GM19397 (cell line): ENCODE measurements at regions not wholly inside any gene's neighbourhood (a gene's known extent, or its start where the extent isn't known, plus 50 kb on each side); places are given as distances from the start of the nearest gene placed in this dataset.
"Not testable (repeated sequence)": the region's sequence is repeated elsewhere in the genome, so short reads cannot be mapped to it uniquely, and the experiment has no call there.

Experiments
- ATAC-seq: cut with Tn5 transposase; IDR thresholded peaks from one replicate; pipeline ENCODE4 v1.9.1; 2021; ENCODE audit warnings: mild to moderate bottlenecking, moderate library complexity; ENCODE audit not compliant: unreplicated experiment

- not testable (repeated sequence) for ATAC-seq
These were observed 984.3 kb downstream of the AACS start for GRCh38 chr12:126049501-126049900.

GRCh38 chr12:126051611-126052107, 986.4 kb downstream of the AACS start:
- ATAC-seq: no peak

GRCh38 chr12:126055521-126055920, 990.3 kb downstream of the AACS start:
- ATAC-seq: no peak

GRCh38 chr12:126061777-126062176, 996.5 kb downstream of the AACS start:
- no peak for ATAC-seq

GRCh38 chr12:126064028-126064427, 998.8 kb downstream of the AACS start:
- ATAC-seq: no peak

GRCh38 chr12:126067626-126068329, 1002.5 kb downstream of the AACS start:
- no peak for ATAC-seq

- no peak for ATAC-seq
These were observed 1004.4 kb downstream of the AACS start for GRCh38 chr12:126069549-126070165.

- no peak for ATAC-seq
These were observed 1011.3 kb downstream of the AACS start for GRCh38 chr12:126076515-126076914.

- ATAC-seq: no peak
These were observed 1018.7 kb downstream of the AACS start for GRCh38 chr12:126083926-126084325.

GRCh38 chr12:126084480-126084879, 1019.2 kb downstream of the AACS start:
- no peak for ATAC-seq

- no peak for ATAC-seq
These were observed 1021.0 kb downstream of the AACS start for GRCh38 chr12:126086242-126086641.

- no peak for ATAC-seq
These were observed 1022.5 kb downstream of the AACS start for GRCh38 chr12:126087692-126088091.

- no peak for ATAC-seq
These were observed 1028.7 kb downstream of the AACS start for GRCh38 chr12:126093908-126094307.

GRCh38 chr12:126095748-126096510, 1030.7 kb downstream of the AACS start:
- ATAC-seq: no peak

- ATAC-seq: no peak
These were observed 1041.5 kb downstream of the AACS start for GRCh38 chr12:126106706-126107105.

GRCh38 chr12:126107659-126108058, 1042.4 kb downstream of the AACS start:
- ATAC-seq: no peak

- no peak for ATAC-seq
These were observed 1043.0 kb downstream of the AACS start for GRCh38 chr12:126108247-126108646.

GRCh38 chr12:126112141-126112540, 1046.9 kb downstream of the AACS start:
- no peak for ATAC-seq

- no peak for ATAC-seq
These were observed 1047.6 kb downstream of the AACS start for GRCh38 chr12:126112849-126113248.

GRCh38 chr12:126114441-126114840, 1049.2 kb downstream of the AACS start:
- ATAC-seq: no peak

GRCh38 chr12:126117502-126117901, 1052.3 kb downstream of the AACS start:
- no peak for ATAC-seq

GRCh38 chr12:126139355-126139754, 1074.1 kb downstream of the AACS start:
- no peak for ATAC-seq
